PFSK-1 (cell line): ENCODE measurements at regions not wholly inside any gene's neighbourhood (a gene's known extent, or its start where the extent isn't known, plus 50 kb on each side); places are given as distances from the start of the nearest gene placed in this dataset.

Source experiments
- POLR2AphosphoS5 ChIP-seq: IDR thresholded peaks from 2 replicates; pipeline ENCODE4 v1.6.1; 2012; ENCODE audit warnings: low read depth, mild to moderate bottlenecking, control low read depth, low read length, moderate library complexity
- TAF1 ChIP-seq: IDR thresholded peaks from 2 replicates; pipeline ENCODE4 v1.6.1; 2012; ENCODE audit warnings: low read length, control low read depth, borderline replicate concordance; ENCODE audit not compliant: insufficient read depth

DNA sequence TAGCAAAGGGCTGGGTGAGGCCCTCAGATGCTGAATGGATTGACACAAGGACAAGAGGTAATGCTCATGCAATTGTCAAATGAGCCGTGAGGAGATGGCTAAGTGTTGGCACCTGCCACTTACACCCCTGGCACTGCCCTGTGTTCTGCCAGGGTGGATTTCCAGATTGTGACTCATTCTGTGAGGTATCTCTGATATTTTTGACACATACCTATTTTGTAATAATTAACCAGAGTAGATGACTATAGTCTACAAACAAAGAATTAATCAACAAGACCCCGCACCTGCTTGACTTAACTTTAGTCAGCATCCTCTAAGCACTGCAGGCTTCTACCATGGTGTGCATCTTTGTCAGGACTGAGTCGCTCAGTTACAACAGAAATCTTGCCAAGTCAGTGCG, 200.8 kb downstream of the DIRAS2 start:
- TF ChIP-seq POLR2AphosphoS5 (no peak), TAF1 (no peak)
